Heart right ventricle (tissue), 16 donors: ENCODE measurements at regions not wholly inside any gene's neighbourhood (a gene's known extent, or its start where the extent isn't known, plus 50 kb on each side); places are given as distances from the start of the nearest gene placed in this dataset.

Experiments
- ATAC-seq, 8 donors: fragments of 200-7000 bp; cut with Tn5 transposase; one replicate each; pipeline ENCODE4 v1.9.1; 2020; ENCODE audit warnings: mild to moderate bottlenecking in 8 of 8, moderate library complexity in 8 of 8, moderate number of reproducible peaks in 1 of 8
- DNase-seq, 2 donors: peaks; one replicate each; pipeline ENCODE4 v3.0.0-alpha.2; 2020
- H3K27ac ChIP-seq, 10 donors: fragments of 200-600 bp; sonication (generic) in 2 of 10; one replicate each; pipeline versions ENCODE4 v1.5.0 to v1.8.0; 2020 to 2022; ENCODE audit warnings: mild to moderate bottlenecking in 3 of 10
- H3K27me3 ChIP-seq, 7 donors: fragments of 200-600 bp; one replicate each; pipeline ENCODE4 v1.8.0; 2021 to 2022; ENCODE audit warnings: mild to moderate bottlenecking in 2 of 7
- H3K36me3 ChIP-seq, 9 donors: fragments of 200-600 bp; sonication (generic) in 1 of 9; one replicate each; pipeline versions ENCODE4 v1.5.0 to v1.8.0; 2020 to 2022; ENCODE audit warnings: mild to moderate bottlenecking in 2 of 9
- H3K4me1 ChIP-seq, 9 donors: fragments of 200-600 bp; sonication (generic) in 1 of 9; one replicate each; pipeline versions ENCODE4 v1.5.0 to v1.8.0; 2020 to 2022; ENCODE audit warnings: mild to moderate bottlenecking in 4 of 9
- H3K4me3 ChIP-seq, 10 donors: fragments of 200-600 bp; sonication (generic) in 2 of 10; one replicate each; pipeline versions ENCODE4 v1.5.0 to v1.8.0; 2020 to 2022; ENCODE audit warnings: mild to moderate bottlenecking in 7 of 10, moderate library complexity in 2 of 10
- H3K9me3 ChIP-seq, 11 donors: fragments of 200-600 bp in 10 of 11; sonication (generic) in 2 of 11; one replicate each; pipeline versions ENCODE4 v1.5.0 to v1.8.0; 2013 to 2022; ENCODE audit warnings: mild to moderate bottlenecking in 2 of 11, control low read depth in 1 of 11, moderate library complexity in 1 of 11
- WGBS, 2 donors: extraction: QIAGEN DNeasy Blood & Tissue Kit; methylation state at CpG; one replicate each; pipeline ENCODE4 v1.1.7; 2013; ENCODE audit warnings: inconsistent platforms in 1 of 2; 5-methylcytosine and 5-hydroxymethylcytosine counted together
- intact Hi-C, 10 donors: fragments of 100-400 bp; cut with DNase I; formaldehyde crosslinking; loops; one replicate each; pipeline versions ENCODE4 v1.11.1 to v1.14.2; 2022
- TF ChIP-seq, protein P1 (sequence below), 9 donors: fragments of 200-600 bp; sonication (generic) in 2 of 9; IDR thresholded peaks; one replicate each; pipeline versions ENCODE4 v1.5.0 to v1.8.0; 2021 to 2022; ENCODE audit warnings: antibody characterized with exemption in 9 of 9, mild to moderate bottlenecking in 5 of 9, moderate library complexity in 1 of 9
- donor health status: Arrhythmogenic right ventricular cardiomyopathy.
- donor health status: ischemic (EF 13 %, LVEDD 7.1; RV severe dilation, severe dysfunction).
- donor health status: healthy with polysubstance abuse.
- donor health status: DM: no; HTN: yes; CAD: no.
- donor health status: DM: no; HTN: no; CAD: no.
- donor health status: ischemic (EF 25% LVEDD 6.9; RV normal size, moderate dysfunction).
- donor health status: ischemic (EF 25% LVEDD 5.7; RV mildly dilated, moderate dysfunction).
- donor health status: healthy.
- donor health status: DM: yes; HTN: yes; CAD: no.
- donor health status: Ischemic cardiomyopathy.
- donor health status: ischemic (EF 35%, LVEDD 5.7; RV mildly dilated, moderate dysfunction).
- donor health status: nonischemic (EF 11% LVEDD 7.7; RV severe dilation, severe dysfunction).
- donor health status: DM: yes; HTN: yes; CAD: no.
- donor health status: PGD.
- donor health status: ischemic (EF 29% LVEDD 5.4; RV normal size, mild dysfunction).
- donor health status: nonischemic (EF 23%, LVEDD 6.1; RV moderate dilation, normal function).

DNA sequence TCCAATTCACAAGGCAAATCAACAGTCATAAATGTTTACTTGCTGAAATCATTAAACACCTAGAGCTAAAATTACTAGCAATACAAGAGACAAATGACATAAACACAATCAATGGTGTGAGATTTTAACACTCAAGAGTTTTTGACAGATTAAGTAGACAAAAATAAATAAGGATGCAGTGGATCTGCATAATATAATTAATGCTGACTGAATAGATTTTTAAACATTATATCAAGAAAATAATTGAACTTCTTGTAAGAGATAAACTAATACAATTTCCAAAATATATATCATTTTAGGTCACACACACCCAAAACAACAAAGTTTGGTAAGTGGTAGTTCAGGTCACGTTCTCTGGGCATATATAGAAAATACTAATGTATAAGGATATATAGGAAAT, 322.6 kb upstream of the XYLT1 start:
- 67% methylated on average over 1 of the region's 1 CpG for WGBS, 2 donors
- intact Hi-C loops: loop anchor here in 1 of 10 donors (10.0 kb wide), 1 partner anchor 61 kb away; no protein-coding TSS in a partner anchor
- no peaks in the 10 kb centered on the region for H3K9me3 ChIP-seq
- peaks cover 0 to 11% (median 0%) of the 10 kb centered on the region in 7 donors for H3K27me3 ChIP-seq
- H3K27ac ChIP-seq: no peak overlapping the region
- TF ChIP-seq, protein P1, sequence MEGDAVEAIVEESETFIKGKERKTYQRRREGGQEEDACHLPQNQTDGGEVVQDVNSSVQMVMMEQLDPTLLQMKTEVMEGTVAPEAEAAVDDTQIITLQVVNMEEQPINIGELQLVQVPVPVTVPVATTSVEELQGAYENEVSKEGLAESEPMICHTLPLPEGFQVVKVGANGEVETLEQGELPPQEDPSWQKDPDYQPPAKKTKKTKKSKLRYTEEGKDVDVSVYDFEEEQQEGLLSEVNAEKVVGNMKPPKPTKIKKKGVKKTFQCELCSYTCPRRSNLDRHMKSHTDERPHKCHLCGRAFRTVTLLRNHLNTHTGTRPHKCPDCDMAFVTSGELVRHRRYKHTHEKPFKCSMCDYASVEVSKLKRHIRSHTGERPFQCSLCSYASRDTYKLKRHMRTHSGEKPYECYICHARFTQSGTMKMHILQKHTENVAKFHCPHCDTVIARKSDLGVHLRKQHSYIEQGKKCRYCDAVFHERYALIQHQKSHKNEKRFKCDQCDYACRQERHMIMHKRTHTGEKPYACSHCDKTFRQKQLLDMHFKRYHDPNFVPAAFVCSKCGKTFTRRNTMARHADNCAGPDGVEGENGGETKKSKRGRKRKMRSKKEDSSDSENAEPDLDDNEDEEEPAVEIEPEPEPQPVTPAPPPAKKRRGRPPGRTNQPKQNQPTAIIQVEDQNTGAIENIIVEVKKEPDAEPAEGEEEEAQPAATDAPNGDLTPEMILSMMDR (IDR thresholded peaks at IDR 0.05): no peak
- H3K4me1 ChIP-seq: no peaks in the 10 kb centered on the region
- H3K4me3 ChIP-seq: no peak overlapping the region
- no peak for ATAC-seq
- DNase-seq: no peak
- H3K36me3 ChIP-seq: no peaks in the 10 kb centered on the region

DNA sequence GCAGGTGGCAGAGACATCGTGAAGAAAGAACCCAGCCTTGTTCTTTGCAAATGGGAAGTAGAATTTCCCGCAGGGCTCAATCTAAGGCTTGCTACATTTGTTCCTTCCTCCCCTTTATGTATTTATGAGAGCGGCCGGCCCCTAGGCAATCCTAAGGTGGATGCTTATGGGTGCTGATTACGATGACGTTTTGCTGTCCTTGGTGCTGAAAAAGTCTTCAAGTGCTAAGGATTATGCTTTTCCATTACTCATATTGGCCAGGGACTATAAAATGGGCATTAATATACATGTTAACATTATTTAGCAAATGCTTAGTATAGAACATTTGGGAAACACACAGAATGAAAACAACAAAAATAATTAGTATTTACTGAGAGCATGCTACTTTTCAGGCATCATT, 313.3 kb upstream of the XYLT1 start:
- no peak overlapping the region for H3K4me3 ChIP-seq
- intact Hi-C loops: no loop called here
- H3K9me3 ChIP-seq: peaks cover 0 to 3% (median 0%) of the 10 kb centered on the region in 11 donors
- H3K4me1 ChIP-seq: no peaks in the 10 kb centered on the region
- 9 to 11% methylated on average over 6 of the region's 6 CpGs for WGBS, 2 donors
- H3K27me3 ChIP-seq: peaks cover 0 to 14% (median 3%) of the 10 kb centered on the region in 7 donors
- TF ChIP-seq, protein P1 (IDR thresholded peaks at IDR 0.05): no peak
- DNase-seq (no peak), ATAC-seq (no peak)
- no peak overlapping the region for H3K27ac ChIP-seq
- no peaks in the 10 kb centered on the region for H3K36me3 ChIP-seq

DNA sequence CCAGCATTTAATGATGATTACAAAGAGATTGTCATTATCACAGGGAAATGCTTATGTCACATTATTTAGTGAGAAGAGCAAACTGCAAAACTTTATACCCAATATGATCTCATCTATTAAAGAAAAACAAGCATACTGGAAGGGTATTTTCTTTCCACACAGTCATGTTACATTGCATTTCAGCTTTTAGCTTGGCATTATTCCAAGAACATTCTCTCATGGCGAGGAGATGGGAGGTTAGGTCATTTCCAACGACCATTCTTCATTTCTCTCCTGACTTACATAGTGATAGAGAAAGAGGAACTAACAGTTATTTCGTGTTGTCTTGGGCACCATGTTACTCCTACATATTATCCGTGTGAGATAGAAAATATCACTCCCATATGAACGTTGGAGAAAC, 309.4 kb upstream of the XYLT1 start:
- TF ChIP-seq, protein P1 (IDR thresholded peaks at IDR 0.05): no peak
- H3K27me3 ChIP-seq: peaks cover 0 to 14% (median 0%) of the 10 kb centered on the region in 7 donors
- intact Hi-C loops: no loop called here
- no peaks in the 10 kb centered on the region for H3K4me1 ChIP-seq
- DNase-seq (no peak), ATAC-seq (no peak)
- peaks cover 0 to 15% (median 0%) of the 10 kb centered on the region in 11 donors for H3K9me3 ChIP-seq
- H3K27ac ChIP-seq: no peak overlapping the region
- H3K4me3 ChIP-seq: no peak overlapping the region
- 33% methylated on average over 5 of the region's 5 CpGs for WGBS, 2 donors
- no peaks in the 10 kb centered on the region for H3K36me3 ChIP-seq

DNA sequence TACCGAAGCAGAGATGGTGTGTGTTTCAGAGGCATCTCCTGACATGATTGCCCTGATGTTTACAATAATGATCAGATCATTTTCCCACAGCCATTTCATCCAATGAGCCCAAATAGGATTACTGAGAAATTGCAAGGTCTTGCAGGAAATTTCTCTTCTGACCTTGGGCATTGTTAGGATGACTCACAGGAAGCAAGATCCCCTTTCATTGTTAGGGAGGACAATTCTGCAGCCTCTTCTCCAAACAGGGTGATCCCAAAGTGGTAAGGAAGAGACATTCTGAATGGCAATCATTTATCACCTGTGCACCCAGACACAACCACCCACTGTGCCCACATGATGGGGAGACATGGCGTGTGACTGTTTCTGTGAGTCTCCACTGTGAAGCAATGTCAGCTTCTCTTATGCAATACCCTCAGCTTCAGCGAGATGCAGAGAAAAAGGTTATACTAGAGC, 306.7 kb upstream of the XYLT1 start:
- Histone ChIP-seq H3K27me3 (peaks cover 0 to 17% (median 0%) of the 10 kb centered on the region in 7 donors), H3K4me1 (no peaks in the 10 kb centered on the region), H3K9me3 (peaks cover 0 to 15% (median 0%) of the 10 kb centered on the region in 11 donors), H3K4me3 (no peak overlapping the region), H3K27ac (no peak overlapping the region), H3K36me3 (no peaks in the 10 kb centered on the region)
- DNase-seq (no peak), ATAC-seq (no peak)
- intact Hi-C loops: no loop called here
- TF ChIP-seq, protein P1 (IDR thresholded peaks at IDR 0.05): no peak
- 60 to 67% methylated on average over 3 of the region's 3 CpGs for WGBS, 2 donors
